ENCODE measurements at regions not wholly inside any gene's neighbourhood (a gene's known extent, or its start where the extent isn't known, plus 50 kb on each side); places are given as distances from the start of the nearest gene placed in this dataset.

- Histone ChIP-seq H3K9me3 (no peaks in the 10 kb centered on the region), H3K4me1 (no peaks in the 10 kb centered on the region), H3K4me3 (ENCODE audit: low read depth, low read length) (no peak overlapping the region), H3K27me3 (replicated peaks; ENCODE audit: control insufficient read depth, insufficient read depth, low read length) (no peaks in the 10 kb centered on the region), H3K36me3 (ENCODE audit: control insufficient read depth, insufficient read depth, low read length) (no peaks in the 10 kb centered on the region)
- Mint-ChIP-seq H3K4me3 (ENCODE audit: unreplicated experiment) (no peak overlapping the region), H3K36me3 (ENCODE audit: insufficient read depth, unreplicated experiment) (no peaks in the 10 kb centered on the region), H3K27me3 (ENCODE audit: insufficient read depth, unreplicated experiment) (peaks cover 10% of the 10 kb centered on the region), H3K27ac (ENCODE audit: unreplicated experiment) (no peak overlapping the region), H3K4me1 (ENCODE audit: low read depth, unreplicated experiment) (no peaks in the 10 kb centered on the region), H3K9me3 (ENCODE audit: unreplicated experiment) (no peaks in the 10 kb centered on the region)
- no TSS peak for BruUV-seq (replicated peaks)
- TF ChIP-seq CTCF (IDR thresholded peaks at IDR 0.05; ENCODE audit: insufficient read depth in 1 of 2, low read depth in 1 of 2, low read length in 1 of 2, severe bottlenecking in 1 of 2, unreplicated experiment in 1 of 2) = no peak
- ChIA-PET CTCF (interaction anchor here (1.2 kb wide), 1 partner anchor 10 kb away, joined by 3 read pairs; no protein-coding TSS in a partner anchor), POLR2A (no interaction called here)
- intact Hi-C loops (cut with micrococcal nuclease; ENCODE audit: unreplicated experiment) = no loop called here
- no peak for DNase-seq
Measured at GRCh38 chr15:31498756-31499155, 172.1 kb downstream of the KLF13 start.

GRCh38 chr15:31499236-31499952, 172.8 kb downstream of the KLF13 start:
- no peaks in the 10 kb centered on the region for H3K4me1 Mint-ChIP-seq (ENCODE audit: low read depth, unreplicated experiment)
- H3K27ac Mint-ChIP-seq (ENCODE audit: unreplicated experiment) = no peak overlapping the region
- intact Hi-C loops (cut with micrococcal nuclease; ENCODE audit: unreplicated experiment) = no loop called here
- no peak for TF ChIP-seq CTCF (IDR thresholded peaks at IDR 0.05; ENCODE audit: insufficient read depth in 1 of 2, low read depth in 1 of 2, low read length in 1 of 2, severe bottlenecking in 1 of 2, unreplicated experiment in 1 of 2)
- H3K4me3 Mint-ChIP-seq (ENCODE audit: unreplicated experiment) = no peak overlapping the region
- peaks cover 10% of the 10 kb centered on the region for H3K27me3 Mint-ChIP-seq (ENCODE audit: insufficient read depth, unreplicated experiment)
- Histone ChIP-seq H3K9me3 (no peaks in the 10 kb centered on the region), H3K4me3 (ENCODE audit: low read depth, low read length) (no peak overlapping the region), H3K4me1 (no peaks in the 10 kb centered on the region), H3K27me3 (replicated peaks; ENCODE audit: control insufficient read depth, insufficient read depth, low read length) (no peaks in the 10 kb centered on the region), H3K36me3 (ENCODE audit: control insufficient read depth, insufficient read depth, low read length) (no peaks in the 10 kb centered on the region)
- no peaks in the 10 kb centered on the region for H3K36me3 Mint-ChIP-seq (ENCODE audit: insufficient read depth, unreplicated experiment)
- CTCF ChIA-PET = interaction anchor here (1.2 kb wide), 1 partner anchor 11 kb away, joined by 3 read pairs; no protein-coding TSS in a partner anchor
- POLR2A ChIA-PET = no interaction called here
- H3K9me3 Mint-ChIP-seq (ENCODE audit: unreplicated experiment) = no peaks in the 10 kb centered on the region
- no TSS peak for BruUV-seq (replicated peaks)
- no peak for DNase-seq

GRCh38 chr15:31499953-31500765, 173.5 kb downstream of the KLF13 start:
- Histone ChIP-seq H3K4me3 (ENCODE audit: low read depth, low read length) (no peak overlapping the region), H3K9me3 (no peaks in the 10 kb centered on the region), H3K4me1 (no peaks in the 10 kb centered on the region), H3K27me3 (replicated peaks; ENCODE audit: control insufficient read depth, insufficient read depth, low read length) (no peaks in the 10 kb centered on the region), H3K36me3 (ENCODE audit: control insufficient read depth, insufficient read depth, low read length) (no peaks in the 10 kb centered on the region)
- Mint-ChIP-seq H3K4me3 (ENCODE audit: unreplicated experiment) (no peak overlapping the region), H3K36me3 (ENCODE audit: insufficient read depth, unreplicated experiment) (no peaks in the 10 kb centered on the region), H3K9me3 (ENCODE audit: unreplicated experiment) (no peaks in the 10 kb centered on the region), H3K27me3 (ENCODE audit: insufficient read depth, unreplicated experiment) (peaks cover 5% of the 10 kb centered on the region), H3K27ac (ENCODE audit: unreplicated experiment) (no peak overlapping the region), H3K4me1 (ENCODE audit: low read depth, unreplicated experiment) (no peaks in the 10 kb centered on the region)
- no TSS peak for BruUV-seq (replicated peaks)
- DNase-seq = no peak
- ChIA-PET POLR2A (no interaction called here), CTCF (interaction anchor here (1.0 kb wide), 1 partner anchor 11 kb away, joined by 3 read pairs; no protein-coding TSS in a partner anchor)
- intact Hi-C loops (cut with micrococcal nuclease; ENCODE audit: unreplicated experiment) = no loop called here
- no peak for TF ChIP-seq CTCF (IDR thresholded peaks at IDR 0.05; ENCODE audit: insufficient read depth in 1 of 2, low read depth in 1 of 2, low read length in 1 of 2, severe bottlenecking in 1 of 2, unreplicated experiment in 1 of 2)
